HG02884 (cell line): ENCODE measurements at regions not wholly inside any gene's neighbourhood (a gene's known extent, or its start where the extent isn't known, plus 50 kb on each side); places are given as distances from the start of the nearest gene placed in this dataset.
"Not testable (repeated sequence)": the region's sequence is repeated elsewhere in the genome, so short reads cannot be mapped to it uniquely, and the experiment has no call there.

Experiments used
- ATAC-seq: cut with Tn5 transposase; IDR thresholded peaks from one replicate; pipeline ENCODE4 v1.9.1; 2021; ENCODE audit warnings: mild to moderate bottlenecking, moderate library complexity; ENCODE audit not compliant: unreplicated experiment

DNA sequence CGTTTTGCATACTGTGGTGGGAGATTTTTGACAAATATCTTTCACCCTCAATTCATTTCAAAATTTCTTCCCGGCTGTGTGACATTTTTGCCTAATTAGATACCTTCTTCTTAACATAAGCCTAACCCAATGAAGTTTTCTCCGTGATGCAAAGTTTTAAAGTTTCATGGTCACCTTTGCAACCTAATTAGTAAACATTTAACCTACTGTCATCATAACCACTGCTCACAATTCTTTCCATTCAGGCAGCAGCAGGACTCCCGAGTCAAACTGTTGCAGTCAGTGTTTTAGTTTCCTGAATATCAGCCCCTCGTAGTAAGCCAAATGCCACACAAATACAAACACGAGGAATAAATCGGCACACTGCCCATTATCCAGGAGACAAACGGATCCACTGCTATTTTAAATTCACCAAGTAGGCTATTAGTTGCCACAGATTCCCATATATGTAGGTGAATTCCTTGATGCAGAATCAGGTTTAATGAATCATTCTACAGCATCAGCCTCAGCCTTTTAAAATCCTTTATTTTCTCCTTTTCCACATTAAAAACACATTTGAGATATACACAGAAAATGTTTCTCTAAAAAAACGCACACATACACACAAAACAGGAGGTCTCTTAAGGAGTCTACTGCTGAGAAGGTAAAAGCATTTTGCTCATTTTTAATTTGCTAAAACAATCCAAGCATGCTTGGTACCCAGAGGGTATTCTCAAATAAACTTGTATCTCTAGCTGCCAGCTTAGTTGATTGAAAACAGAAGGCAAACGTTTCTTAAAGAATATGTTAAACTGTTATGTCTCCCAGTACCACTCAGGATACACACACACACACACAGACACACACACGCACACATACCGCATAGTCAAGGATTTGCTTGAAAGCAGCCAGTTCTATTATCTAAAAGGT, 106.5 kb upstream of the KCTD1 start:
- ATAC-seq: no peak

DNA sequence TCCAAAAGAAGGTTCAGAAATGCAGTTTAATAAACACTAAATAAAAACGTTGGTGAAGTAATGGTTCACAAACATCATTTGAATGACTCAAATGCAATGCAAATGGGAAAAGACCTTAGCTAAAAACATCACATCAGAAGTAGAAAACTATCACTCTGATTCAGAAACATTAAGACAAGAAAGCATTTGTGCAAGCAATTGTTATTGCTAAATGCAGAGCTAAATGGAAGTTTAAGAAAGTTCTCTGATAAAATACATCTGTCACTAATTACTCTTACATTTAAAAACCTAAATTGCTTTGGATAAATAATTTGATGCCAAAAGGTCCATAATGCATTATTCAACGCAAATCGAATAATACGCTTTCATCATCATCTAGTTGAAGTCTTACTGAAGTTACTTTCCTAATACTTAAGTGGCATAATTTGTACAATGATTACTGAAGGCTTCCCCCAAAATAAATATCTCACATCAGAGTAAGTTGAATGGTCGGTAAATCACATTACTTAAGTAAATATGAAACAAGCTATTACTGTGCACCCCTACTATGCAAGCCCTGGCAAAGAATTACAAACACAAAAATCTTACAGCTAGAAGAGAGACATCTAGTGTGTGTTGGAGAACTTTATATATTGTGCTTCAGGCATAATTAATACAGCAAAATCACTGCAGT, 105.7 kb upstream of the KCTD1 start:
- no peak for ATAC-seq

DNA sequence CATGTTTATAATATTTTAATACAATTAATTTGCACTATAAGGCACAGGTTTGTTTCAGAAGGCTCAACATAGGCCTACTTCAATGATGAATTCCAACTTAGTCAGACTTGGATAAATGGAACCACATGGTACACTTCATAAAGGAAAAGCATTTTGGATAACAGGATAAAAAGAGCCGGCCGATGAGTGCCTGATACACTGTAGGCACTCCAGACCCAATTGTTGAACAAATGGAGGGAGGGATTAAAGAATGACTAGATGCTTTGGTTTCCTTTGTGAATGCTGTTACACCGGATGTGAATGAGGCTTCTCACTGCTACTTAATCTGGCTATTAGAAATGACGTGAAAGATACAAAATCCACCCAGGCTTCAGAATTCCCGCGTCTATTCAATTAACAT, 104.1 kb upstream of the KCTD1 start:
- no peak for ATAC-seq

DNA sequence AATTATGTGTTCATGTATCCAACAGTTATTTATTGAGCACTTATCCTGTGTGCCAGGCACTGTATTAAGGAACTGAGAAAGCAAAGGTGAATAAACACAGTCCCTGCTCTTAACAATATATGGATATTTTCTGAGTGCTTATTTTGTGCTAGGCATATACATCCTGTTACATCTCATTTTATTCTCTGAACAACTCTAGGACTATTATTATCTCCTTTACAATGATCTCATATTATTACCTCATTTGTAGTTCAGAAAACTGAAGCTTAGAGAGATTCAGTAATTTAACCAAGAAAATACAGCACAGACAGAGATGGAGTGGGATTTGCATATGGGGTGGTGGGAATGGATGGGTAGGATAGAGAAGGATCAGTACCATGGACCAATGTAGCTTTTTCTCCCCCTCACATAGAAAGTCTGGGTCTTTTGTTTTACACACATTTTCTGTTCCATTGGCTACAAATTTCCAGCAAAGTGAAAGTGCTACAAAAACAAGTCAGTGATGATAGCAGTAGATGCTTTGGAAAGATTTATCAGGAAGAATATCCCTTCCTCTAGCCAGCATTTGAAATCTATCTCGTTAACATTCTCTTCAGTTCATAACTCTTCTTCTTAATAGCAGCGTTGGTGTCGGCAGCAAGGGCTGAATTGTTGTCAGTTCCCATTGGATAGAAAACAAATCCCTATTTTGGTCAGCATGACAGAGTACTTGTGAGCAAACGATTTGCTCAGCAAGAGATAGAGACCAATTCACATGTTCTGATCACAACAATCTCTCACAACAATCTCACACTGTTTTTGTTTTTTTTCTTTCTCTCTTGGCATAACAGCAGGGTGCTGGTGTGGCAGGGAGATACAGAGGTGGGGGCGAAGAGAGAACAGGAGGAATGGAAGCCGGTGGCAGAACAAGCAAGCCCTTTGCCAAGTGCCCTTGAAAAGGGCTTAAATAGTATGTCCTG, 102.2 kb upstream of the KCTD1 start:
- ATAC-seq: peak; percentile 8

DNA sequence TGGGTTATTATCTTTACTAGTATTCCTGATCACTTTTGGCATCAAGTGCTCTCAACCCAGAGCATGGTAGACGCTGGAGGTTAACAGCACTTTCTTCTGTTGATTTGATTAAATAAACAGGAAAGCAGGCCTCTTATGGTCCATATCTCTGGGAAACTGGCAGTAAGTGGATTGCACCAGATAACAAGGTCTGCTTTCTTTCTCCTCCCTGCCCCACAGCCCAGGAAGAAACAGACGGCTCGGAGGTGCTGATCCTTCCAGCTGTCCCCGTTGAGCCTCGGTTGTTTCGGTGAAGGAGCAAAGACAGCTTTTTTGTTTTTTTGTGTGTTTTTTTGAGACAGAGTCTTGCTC, 100.8 kb upstream of the KCTD1 start:
- ATAC-seq: no peak

DNA sequence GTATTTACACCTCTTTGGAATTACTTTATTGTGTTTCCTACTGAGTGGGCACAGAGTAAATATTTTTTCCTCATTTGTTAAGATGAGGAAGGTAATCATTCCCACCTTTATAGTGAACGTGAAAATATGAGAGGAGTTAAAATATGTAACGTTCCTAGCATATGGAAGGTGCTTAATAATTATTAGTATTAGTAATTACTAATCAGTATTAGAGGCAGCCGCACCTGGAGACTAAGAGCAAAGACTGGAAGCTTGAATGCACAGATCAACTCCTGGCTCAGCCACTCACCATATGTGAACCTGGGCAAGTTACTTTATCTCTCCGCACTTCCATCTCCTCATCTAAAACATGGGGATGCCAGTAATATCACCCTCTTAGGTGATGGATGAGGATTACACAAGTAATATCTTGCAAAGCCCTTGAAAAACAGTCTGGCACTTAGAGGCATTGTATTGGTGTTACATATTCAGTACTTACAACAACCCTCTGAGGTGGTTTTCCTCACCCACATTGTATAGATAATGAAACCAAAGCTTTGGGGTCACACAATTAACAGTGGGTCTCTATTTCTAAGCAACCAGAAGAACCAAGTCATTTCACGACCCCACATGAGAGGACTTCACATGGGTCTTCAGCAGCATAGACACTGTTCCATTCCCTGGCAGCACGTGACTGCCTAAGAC, 100.3 kb upstream of the KCTD1 start:
- no peak for ATAC-seq

DNA sequence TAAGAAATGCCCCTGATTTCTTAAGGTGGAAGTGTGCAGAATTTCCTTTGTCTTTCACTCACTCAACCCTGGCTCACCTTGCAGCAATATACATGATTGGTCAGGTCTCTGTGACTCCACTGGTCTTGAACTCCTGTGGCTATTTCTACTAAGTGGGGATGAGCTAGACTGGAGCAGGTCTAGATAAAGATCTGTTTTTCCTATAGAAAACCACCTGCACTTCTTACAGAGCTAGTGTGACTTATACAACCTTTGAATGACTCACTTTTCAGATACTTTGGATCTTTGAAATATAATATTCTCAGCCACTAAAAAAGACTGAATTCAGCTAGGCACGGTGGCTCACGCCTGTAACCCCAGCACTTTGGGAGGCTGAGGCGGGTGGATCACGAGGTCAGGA, 98.5 kb upstream of the KCTD1 start:
- no peak for ATAC-seq

DNA sequence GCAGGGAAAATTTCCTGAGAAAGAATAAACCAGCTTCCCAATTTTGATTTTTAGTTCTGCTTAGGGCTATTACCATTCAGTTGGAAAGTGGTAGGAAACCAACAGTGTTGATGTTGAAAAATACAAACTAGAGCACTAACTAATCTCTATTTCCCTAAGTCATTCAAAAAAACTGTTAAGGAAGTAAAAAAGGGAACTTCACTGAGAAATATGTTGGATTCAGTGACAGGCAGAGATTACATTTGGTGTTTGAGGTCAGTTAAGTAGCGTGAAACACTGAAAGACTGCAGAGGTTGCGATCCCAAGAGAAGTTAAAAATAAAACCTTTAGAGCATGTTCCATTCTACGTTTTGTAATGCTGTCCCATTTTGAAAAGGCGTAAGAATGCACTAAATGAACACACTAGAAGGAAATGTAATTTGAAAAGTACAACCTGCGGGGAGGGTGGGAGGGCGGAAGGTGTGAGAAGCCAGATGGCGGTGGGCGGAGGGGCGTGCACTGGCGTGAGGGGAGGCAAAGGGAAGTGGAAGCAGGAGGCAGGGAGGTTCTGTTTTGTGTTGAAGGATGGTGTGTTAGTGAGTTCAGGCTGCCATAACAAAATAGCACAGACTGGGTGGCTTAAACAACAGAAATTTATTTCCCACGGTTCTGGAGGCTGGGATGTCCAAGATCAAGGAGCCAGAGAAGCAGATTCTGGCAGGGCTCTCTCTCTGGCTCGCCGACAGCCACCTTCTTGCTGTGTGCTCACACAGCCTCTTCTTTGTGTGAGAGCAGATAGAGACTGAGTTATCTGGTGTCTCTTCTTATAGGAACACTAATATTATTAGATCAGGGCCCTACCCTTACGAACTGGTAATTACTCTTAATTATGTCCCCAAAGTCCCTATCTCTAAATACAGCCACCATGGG, 94.3 kb upstream of the KCTD1 start:
- ATAC-seq: no peak

DNA sequence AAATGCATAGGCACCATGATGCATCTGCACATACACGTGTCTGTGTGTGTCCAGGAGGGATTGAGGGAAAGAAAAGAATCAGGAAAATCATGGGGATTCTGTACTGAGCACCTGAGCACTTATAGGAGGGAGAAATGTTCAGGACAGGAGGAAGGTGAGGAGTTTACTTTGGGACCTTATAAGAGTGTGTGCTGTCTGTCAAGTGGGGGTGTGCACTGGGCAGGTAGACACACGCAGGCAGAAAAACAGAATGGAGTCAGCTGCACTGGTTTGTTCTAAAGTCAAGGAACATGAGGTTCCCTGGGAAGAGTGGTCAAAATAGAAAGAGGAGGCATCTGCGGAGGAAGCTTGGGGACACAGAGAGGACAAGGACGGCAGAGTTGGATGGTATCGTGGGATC, 92.2 kb upstream of the KCTD1 start:
- ATAC-seq: no peak

DNA sequence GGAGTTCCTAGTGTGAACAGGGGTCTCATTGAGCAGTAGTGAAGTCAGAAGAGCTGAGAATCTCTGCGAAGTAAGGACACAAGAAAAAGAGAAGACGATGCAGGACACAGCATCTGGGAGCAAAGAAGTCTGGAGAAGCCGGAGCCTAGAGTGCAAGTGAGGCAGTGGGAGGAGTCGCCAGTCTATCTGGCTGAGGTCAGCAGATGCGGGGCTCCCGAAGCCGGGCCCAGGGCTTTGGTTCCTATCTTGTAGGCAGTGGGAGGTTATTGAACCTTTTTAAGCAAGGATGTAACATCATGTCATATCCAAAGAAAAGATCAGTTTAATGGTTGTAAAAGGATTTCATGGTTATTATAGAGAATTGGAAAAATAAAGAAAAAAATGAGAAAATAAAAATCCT, 90.8 kb upstream of the KCTD1 start:
- no peak for ATAC-seq

DNA sequence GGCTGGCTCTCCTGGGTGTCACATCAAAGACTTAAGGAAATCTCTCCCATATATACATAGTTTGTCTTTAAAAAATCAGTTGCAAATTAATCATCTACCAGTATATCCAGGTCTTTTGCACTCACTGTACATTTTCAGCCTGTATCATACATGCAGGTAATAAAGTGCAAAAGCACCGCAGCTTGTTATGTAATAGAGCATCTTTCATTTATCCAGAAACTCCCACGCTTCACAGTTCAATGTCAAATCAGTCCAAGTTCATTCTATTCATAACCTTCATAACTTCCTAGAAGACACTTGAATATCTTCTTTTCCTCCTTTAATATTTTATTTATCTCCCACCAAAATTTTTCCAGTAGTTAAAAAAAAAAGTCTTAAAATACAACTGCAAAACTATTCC, 89.6 kb upstream of the KCTD1 start:
- no peak for ATAC-seq

DNA sequence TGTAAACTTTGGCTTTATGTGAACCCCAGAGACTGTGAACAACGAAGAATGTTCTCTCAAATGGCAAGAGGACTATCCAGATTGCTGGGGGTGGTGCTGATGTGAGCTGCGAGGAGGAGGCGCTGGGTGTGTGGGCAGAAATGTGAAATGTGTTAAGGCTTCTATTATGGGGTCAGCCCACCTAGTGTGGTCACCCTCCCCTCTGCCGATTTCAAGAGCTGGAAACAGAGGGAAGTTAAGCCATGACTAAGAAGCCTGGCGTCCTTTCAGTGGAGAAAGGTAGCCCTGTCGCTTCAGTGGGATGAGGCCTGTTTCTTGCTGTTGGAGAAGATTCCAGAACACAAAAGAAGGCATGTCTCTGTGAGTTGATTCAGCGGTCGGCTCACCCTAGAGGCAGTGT, 89.0 kb upstream of the KCTD1 start:
- ATAC-seq: no peak

DNA sequence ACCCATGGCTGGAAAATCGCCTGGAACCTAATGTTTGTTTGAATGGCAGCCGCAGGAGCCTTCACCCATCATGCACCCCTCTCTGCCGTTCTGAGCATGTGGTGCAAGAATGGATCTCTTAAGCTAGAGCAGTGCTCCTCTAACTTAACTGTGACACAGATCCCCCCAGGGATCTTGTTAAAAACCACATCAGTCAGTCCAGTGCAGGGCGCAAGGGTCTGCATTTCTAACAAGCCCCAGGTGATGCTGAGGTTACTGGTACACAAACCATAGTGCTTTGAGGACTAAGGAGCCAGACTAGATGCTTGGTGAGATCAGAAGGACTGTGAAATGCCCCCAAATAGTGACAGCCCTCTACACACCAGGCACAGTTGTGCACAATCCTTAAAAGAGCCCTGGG, 87.1 kb upstream of the KCTD1 start:
- ATAC-seq: no peak

DNA sequence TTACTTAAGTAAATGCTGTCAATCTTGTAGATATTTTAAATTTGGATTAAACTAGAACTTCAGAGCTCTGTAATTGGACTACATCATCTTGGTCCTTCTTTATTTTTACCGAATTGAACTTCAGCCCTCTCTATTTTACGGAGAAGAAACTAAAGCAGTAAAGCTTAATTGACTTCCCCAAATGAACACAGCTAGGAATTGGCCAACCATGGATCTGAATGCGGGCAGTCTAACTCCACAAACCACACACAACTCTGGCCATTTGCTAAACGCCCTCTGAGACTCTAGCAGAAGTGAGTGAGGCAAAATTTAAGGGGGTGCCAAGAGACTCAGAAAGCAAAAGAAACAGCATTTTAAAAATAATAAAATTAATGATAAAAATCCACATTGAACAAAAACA, 86.3 kb upstream of the KCTD1 start:
- ATAC-seq: no peak

DNA sequence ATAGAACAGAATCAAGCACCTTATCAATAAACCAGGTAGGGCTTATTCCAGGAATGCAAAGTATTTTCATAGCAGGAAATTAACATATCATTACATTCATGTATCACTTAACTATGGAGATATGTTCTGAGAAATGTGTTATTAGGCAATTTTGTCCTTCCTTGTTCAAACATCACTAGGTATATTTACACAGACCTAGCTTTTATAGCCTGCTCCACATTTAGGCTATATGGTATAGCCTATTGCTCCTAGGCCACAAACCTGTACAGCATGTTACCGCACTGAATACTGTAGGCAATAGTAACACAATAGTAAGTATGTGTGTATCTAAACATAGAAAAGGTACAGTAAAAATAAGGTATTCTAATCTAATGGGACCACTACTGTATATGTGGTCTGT, 82.8 kb upstream of the KCTD1 start:
- ATAC-seq: no peak

DNA sequence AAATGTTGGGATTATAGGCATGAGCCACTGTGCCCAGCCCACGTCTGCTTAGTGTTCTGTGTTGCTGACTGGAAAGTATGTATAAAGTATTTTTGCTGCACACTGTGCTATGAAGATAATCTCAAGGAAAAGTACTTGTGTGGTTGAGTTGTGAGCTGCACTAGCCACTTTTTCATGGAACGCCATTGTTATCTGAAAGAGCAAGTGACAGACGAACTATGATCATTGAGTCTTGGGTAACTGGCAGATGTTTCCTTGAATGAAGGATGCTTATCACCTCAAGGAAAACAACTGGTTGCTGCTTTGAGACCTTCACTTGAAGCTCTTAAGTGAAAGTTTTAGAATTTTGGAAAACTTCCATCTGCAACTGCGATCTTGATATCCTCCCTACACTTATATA, 82.2 kb upstream of the KCTD1 start:
- ATAC-seq: no peak

DNA sequence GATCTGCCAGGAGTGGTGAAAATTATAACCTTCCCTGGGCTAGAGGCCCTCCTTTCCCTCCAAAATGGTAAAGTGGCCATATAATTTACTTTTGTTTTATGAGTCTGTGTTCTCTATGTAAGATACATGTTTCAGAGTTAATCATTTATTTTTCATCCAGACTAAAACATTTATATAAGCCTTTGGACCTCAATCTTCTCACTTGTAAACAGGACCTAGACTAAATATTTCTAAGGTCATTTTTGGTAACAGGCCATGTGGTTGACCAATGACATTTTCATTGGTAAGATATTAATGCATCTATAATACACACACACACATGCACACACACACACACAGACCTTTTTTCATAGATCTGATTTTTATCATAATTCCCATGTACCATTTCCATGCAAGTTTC, 79.7 kb upstream of the KCTD1 start:
- ATAC-seq: no peak

DNA sequence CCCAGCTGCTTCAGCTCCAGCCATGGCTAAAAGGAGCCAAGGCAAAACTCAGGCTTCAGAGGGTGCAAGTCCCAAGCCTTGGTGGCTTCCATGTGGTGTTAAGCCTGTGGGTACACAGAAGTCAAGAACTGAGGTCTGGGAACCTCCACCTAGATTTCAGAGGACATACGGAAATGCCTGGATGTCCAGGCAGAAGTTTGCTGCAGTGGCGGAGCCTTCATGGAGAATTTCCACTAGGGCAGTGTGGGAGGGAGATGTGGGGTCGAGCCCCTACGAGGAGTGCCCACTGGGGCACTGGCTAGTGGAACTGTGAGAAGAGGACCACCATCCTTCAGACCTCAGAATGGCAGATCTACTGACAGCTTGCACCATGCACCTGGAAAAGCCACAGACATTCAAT, 76.1 kb upstream of the KCTD1 start:
- ATAC-seq: no peak

DNA sequence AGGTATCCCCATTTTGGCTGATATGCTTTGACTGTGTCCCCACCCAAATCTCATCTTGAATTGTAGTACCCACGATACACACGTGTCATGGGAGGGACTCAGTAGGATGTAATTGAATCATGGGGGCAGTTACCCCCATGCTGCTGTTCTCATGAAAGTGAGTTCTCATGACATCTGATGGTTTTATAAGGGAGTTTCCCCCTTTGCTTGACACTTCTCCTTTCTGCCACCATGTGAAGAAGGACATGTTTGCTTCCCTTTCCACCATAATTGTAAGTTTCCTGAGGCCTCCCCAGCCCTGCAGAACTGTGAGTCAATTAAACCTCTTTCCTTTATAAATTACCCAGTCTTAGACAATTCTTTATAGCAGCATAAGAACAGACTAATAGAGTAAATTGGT, 75.0 kb upstream of the KCTD1 start:
- ATAC-seq: not testable (repeated sequence)
